ENCODE measurements at regions not wholly inside any gene's neighbourhood (a gene's known extent, or its start where the extent isn't known, plus 50 kb on each side); places are given as distances from the start of the nearest gene placed in this dataset.

DNA sequence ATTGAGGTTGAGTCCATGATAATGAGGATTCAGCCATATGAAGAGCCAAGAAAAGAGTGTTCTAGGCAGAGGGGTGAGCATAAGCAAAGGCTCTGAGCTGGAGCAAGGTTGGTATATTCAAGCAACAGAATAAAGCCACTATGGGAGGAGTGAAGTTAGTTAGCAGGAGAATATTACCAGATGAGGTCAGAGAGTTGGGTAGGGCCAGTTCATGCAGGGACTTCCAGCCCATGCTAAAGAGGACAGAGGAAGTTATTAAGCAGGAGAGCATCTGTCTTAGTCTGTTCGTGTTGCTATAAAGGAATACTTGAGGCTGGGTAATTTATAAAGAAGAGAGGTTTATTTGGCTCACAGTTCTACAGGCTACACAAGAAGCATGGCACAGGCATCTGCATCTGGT is 57.1 kb upstream of the ATG10 start:
- DNase-seq (ENCODE audit: extremely low read depth in 1 of 2, low read depth in 1 of 2), result no peak

GRCh38 chr5:81912933-81913332 is 58.9 kb upstream of the ATG10 start:
- no peak for DNase-seq (ENCODE audit: extremely low read depth in 1 of 2, low read depth in 1 of 2)

GRCh38 chr5:81909677-81910076 is 62.1 kb upstream of the ATG10 start:
- no peak for DNase-seq (ENCODE audit: extremely low read depth in 1 of 2, low read depth in 1 of 2)

DNA sequence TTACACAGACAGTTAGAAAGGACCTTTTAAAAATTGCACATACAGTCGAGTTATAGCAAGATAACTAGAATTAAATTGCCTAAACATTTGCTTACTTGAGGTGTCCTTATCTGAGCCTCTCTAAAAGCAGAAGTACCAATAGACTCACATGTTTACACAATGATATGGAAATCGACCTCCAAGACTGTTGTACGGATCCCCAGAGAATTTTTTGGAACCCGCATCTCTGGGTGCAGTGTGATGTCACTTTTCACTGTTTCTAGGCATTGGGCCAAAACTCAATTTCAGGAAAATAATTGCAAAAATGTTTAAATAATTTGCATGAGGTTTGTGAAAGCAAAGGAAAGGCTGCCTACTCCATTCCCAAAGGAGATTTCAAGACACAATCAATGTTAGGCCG is 63.1 kb upstream of the ATG10 start:
- no peak for DNase-seq (ENCODE audit: extremely low read depth in 1 of 2, low read depth in 1 of 2)

DNA sequence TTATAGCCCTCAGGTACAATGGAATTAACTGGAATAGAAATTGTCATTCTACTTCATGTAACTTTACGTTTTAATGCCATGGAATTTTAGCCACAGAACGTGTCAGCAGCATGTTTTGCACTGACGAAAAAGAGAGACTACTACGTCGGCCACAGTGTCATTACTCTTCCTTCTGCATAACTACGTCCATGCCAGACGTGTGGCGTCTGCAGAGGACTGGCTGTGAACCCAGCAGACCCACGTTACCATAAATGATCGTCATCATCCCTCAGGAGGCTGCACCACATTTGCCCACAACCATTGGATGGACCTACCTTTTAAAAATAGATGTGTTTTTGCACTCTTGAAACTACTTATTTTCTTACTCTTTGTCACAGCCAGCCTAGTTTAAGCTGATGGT is 63.8 kb upstream of the ATG10 start:
- DNase-seq (ENCODE audit: extremely low read depth in 1 of 2, low read depth in 1 of 2), result no peak

DNA sequence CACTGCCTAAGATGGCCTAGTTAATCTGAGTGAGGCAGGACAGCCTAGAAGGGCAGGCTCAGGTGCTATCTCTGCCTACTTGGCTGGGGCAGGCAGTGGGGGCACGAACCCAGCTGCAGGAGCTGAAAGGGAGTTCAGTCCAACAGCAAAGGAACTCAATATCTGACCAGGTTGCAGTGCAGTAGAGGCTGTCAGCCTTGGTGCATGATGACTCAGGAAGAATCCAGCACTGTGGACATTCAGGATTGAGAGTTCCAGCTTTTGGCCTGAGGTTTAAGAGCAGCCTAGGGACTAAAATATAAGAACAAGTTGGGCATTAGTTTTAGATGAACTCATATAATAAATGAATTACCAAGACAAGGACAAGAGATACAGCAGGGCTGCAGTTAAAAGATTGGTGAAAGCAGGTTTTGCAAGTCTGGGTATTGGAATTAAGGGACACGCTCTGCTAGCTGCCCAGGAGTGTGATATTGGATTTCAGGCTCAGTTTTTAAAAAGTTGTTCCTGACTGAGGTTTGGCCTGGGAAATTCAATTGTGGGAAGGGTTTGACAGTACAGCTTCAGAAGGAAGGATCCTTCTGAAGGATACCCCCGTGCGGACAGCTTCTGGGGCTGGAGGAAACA is 64.7 kb upstream of the ATG10 start:
- DNase-seq (ENCODE audit: extremely low read depth in 1 of 2, low read depth in 1 of 2), result no peak

DNA sequence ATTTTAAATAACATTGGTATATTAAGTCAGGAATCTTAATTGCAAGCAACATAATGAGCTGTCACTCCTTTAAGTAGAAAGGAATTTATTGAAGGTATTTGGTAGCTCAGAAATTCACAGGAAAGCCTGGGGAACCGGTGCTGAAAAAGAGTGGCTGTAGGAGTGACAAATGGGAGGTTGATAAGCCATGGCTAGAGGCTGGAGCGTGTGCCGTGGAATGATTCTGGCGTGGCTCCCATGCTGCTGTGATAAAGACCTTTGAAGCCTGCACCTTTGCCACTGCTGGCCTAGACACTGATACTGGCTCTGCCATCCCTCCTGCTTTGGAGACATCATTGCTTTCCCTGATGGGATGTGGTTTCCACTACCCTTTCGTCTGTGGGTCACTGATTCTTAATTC is 65.7 kb upstream of the ATG10 start:
- no peak for DNase-seq (ENCODE audit: extremely low read depth in 1 of 2, low read depth in 1 of 2)

GRCh38 chr5:81904861-81905260 is 67.0 kb upstream of the ATG10 start:
- no peak for DNase-seq (ENCODE audit: extremely low read depth in 1 of 2, low read depth in 1 of 2)

DNA sequence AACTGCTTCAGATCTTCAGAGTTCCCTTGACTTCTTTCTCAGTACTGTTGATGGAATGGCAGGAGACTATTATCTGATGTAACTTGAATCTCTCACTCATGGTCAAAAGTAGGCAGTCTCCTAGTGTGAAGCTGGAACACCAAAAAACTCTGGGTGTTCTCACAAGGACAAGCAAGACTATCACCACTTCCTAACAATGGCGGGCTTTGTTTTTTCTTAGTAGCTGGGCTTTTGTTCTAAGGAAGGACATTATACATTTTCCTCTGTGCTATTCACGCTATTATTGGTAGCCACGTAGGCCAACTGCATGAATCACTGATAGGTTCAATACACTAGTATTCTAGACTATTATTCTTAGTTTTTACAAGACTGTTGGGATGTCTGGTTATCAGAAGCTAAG is 67.7 kb upstream of the ATG10 start:
- no peak for DNase-seq (ENCODE audit: extremely low read depth in 1 of 2, low read depth in 1 of 2)

GRCh38 chr5:81901586-81901985 is 70.2 kb upstream of the ATG10 start:
- no peak for DNase-seq (ENCODE audit: extremely low read depth in 1 of 2, low read depth in 1 of 2)

GRCh38 chr5:81899123-81899522 is 72.7 kb upstream of the ATG10 start:
- no peak for DNase-seq (ENCODE audit: extremely low read depth in 1 of 2, low read depth in 1 of 2)

DNA sequence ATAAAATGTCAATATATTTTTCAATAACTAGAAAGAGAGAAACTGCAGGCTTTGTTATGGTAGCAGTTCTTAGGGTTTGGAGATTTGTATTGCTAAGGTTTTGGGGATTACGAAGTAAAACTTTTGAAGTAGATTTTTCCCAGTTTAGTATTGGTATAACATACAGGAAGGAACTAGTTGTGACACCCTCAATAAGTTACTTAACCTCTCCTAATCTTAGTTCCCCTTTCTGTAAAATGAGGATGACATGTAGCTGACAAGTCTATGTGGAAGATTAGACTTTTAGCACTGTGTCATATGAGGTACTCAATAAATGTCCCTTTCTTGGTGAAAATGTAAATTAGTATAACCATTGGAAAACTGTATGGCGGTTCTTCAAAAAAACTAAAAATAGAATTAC is 73.4 kb upstream of the ATG10 start:
- no peak for DNase-seq (ENCODE audit: extremely low read depth in 1 of 2, low read depth in 1 of 2)

DNA sequence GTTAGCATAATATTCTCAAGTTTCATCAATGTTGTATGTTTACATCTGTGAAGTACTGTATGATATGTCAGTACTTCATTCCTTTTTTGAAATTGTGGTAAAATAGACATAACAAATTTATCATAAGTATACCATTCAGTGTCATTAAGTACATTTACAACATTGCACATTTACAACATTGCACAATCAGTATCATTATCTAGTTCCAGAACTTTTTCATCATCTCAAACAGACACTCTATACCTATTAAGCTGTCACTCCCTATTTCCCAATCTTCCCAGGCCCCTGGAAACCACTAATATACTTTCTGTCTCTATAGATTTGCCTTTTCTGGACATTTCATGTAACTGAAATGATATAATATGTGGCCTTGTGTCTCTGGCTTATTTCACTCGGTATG is 75.1 kb upstream of the ATG10 start:
- DNase-seq (ENCODE audit: extremely low read depth in 1 of 2, low read depth in 1 of 2), result no peak

- no peak for DNase-seq (ENCODE audit: extremely low read depth in 1 of 2, low read depth in 1 of 2)
These were observed 76.5 kb upstream of the ATG10 start for GRCh38 chr5:81895307-81895706.

- no peak for DNase-seq (ENCODE audit: extremely low read depth in 1 of 2, low read depth in 1 of 2)
These were observed 77.9 kb upstream of the ATG10 start for GRCh38 chr5:81893961-81894360.

DNA sequence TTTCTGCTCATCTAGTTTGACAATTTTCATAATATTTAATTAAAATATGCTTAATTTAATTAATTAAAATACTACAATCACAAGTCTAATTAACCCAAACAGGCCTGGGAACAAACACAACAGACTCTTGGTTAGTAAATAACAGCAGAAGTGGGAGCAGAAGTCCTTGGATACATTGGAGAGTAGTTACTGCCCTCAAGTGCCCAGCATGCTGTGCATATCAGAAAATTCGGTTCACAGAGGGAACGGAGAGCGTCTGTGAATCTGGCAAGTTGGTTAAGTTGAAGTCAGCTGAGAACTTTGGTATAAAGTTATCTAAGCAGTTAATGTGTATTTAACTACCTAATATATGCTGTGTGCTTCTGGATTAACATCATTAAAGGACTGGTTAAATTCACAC is 87.0 kb upstream of the ATG10 start:
- no peak for DNase-seq (ENCODE audit: extremely low read depth in 1 of 2, low read depth in 1 of 2)

DNA sequence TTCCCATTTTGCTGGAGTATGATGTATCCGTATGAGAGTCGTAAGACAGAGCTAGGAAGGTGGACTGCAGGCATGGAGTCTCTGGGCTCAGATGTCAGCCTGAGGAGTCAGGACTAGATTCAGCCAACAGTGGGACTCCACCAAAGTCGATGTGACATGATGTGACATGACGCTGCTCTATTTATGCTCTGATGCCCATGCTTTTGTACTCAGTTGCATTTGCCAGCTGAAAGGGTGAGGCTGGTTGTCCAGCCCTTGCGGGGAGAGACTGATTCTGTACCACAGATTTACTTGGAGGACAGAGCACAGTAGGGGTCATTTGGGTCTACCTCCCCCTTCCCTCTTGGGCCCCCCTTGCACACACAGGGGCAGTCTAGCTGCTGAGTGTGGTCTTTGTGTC is 88.5 kb upstream of the ATG10 start:
- DNase-seq (ENCODE audit: extremely low read depth in 1 of 2, low read depth in 1 of 2), result no peak

DNA sequence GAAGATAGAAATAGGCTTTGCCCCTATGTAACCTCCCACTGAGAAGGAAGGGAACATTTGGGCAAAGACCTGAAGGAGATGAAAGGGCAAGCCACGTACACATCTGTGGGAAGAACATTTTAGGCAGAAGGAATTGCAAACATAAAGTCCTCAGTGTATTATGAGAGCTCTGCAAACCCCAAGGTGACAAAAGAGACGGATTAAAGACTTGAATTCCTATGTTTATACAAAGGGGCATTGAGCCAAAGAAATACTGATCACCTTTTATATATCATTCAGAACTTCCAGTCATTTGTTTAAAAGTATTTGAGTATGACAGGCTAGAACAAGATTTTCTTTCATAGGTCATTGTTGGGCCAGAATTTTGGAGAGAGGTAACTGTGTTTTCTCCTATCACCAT is 90.2 kb upstream of the ATG10 start:
- no peak for DNase-seq (ENCODE audit: extremely low read depth in 1 of 2, low read depth in 1 of 2)

DNA sequence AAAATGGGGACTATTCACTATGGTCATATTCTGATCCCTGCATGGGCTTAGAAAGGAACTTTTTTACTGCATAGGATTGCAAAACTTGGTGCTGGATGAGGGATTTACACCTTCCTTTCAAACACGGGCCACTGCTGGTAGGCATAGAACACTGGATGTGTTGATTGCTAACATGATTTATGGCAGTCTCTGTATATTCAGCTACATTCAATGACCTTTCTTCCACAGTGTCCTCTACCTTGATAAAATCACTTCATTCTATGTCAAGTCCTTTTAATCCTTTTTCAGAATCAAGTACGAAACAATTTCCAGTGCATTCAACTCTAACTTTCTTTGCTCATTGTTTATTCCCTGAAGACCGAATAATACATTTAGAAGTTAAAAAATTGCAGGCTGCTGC is 91.9 kb upstream of the ATG10 start:
- no peak for DNase-seq (ENCODE audit: extremely low read depth in 1 of 2, low read depth in 1 of 2)

- no peak for DNase-seq (ENCODE audit: extremely low read depth in 1 of 2, low read depth in 1 of 2)
These were observed 93.5 kb upstream of the ATG10 start for GRCh38 chr5:81878333-81878732.

DNA sequence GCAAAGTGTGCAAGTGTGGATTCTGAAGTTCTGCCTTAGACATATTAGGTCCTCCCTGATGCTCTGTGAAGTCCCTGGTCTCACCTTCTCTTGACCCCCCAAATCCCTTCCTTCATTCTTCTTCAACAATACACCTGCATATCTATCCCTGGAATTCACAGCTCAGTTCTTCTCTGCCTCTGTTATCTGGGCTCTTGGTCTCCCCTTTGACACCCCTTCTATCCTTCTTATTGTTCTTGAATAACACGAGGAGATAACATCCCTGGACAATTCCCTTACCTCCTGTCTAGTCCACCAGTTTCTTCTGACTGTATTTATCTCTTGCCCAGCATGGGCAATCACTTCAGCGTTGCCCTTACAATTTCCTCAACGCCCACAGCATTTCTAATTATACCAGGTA is 104.8 kb upstream of the ATG10 start:
- no peak for DNase-seq (ENCODE audit: extremely low read depth in 1 of 2, low read depth in 1 of 2)

DNA sequence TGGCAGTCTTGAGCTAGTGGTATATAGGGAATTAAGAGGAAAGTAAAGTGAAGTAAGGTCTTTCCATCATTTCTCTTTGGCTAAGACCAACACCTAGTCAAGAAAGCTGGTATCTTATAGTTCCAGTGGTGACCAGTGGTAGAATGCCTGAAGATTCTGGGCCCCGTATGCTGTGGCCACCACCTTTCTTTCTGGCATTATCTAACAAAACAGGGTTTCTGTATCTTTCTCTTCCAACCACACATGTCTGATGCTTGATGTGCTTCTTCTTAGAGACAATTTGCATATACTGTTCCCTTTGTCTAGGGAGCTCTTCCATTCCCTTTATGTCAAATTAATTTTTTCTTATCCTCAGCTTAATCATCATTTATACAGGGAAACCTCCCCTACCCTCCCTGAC is 109.9 kb upstream of the SSBP2 start:
- no peak for DNase-seq (ENCODE audit: extremely low read depth in 1 of 2, low read depth in 1 of 2)

- DNase-seq (ENCODE audit: extremely low read depth in 1 of 2, low read depth in 1 of 2), result no peak
These were observed 108.7 kb upstream of the SSBP2 start for GRCh38 chr5:81859624-81860023.
